MM.1S (cell line): ENCODE measurements at regions not wholly inside any gene's neighbourhood (a gene's known extent, or its start where the extent isn't known, plus 50 kb on each side); places are given as distances from the start of the nearest gene placed in this dataset.
A peak's percentile ranks its signal among the peaks of the same experiment; 100 is the strongest.

Source experiments
- DNase-seq: peaks from one replicate; pipeline ENCODE4 v3.0.0-alpha.2; 2015
- H2AFZ ChIP-seq: fragments of 300-600 bp; sonication (generic); 2 replicates; pipeline ENCODE4 v1.6.0; 2016; ENCODE audit warnings: antibody characterized with exemption, low read length
- H3F3A ChIP-seq: fragments of 300-600 bp; sonication (generic); 2 replicates; pipeline ENCODE4 v1.6.1; 2016; ENCODE audit warnings: mild to moderate bottlenecking, antibody characterized with exemption, low read length, moderate library complexity, mixed read lengths; ENCODE audit not compliant: insufficient read depth
- H3K27ac ChIP-seq: fragments of 300-600 bp; sonication (generic); 2 replicates; pipeline ENCODE4 v1.5.1; 2016; ENCODE audit warnings: mild to moderate bottlenecking, low read length
- H3K27me3 ChIP-seq: fragments of 300-600 bp; sonication (generic); replicated peaks from 2 replicates; pipeline ENCODE4 v1.6.0; 2016; ENCODE audit warnings: low read length; ENCODE audit not compliant: insufficient read depth
- H3K36me3 ChIP-seq: fragments of 300-600 bp; sonication (generic); replicated peaks from 2 replicates; pipeline ENCODE4 v1.6.1; 2016; ENCODE audit warnings: mild to moderate bottlenecking, low read length, mixed read lengths; ENCODE audit not compliant: insufficient read depth
- H3K4me1 ChIP-seq: fragments of 300-600 bp; sonication (generic); 2 replicates; pipeline ENCODE4 v1.6.1; 2016; ENCODE audit warnings: low read length, mixed read lengths
- H3K4me2 ChIP-seq: fragments of 300-600 bp; sonication (generic); 2 replicates; pipeline ENCODE4 v1.6.0; 2016; ENCODE audit warnings: low read depth, low read length
- H3K4me3 ChIP-seq: fragments of 300-600 bp; sonication (generic); 2 replicates; pipeline ENCODE4 v1.5.1; 2016; ENCODE audit warnings: low read length, mixed read lengths
- H3K79me2 ChIP-seq: fragments of 300-600 bp; sonication (generic); 2 replicates; pipeline ENCODE4 v1.6.1; 2016; ENCODE audit warnings: mixed run types, low read length, mixed read lengths
- H3K9ac ChIP-seq: fragments of 300-600 bp; sonication (generic); 2 replicates; pipeline ENCODE4 v1.6.1; 2016; ENCODE audit warnings: low read length, mixed read lengths
- H3K9me2 ChIP-seq: fragments of 300-600 bp; sonication (generic); replicated peaks from 2 replicates; pipeline ENCODE4 v1.6.1; 2016; ENCODE audit warnings: mild to moderate bottlenecking, low read length, mixed read lengths; ENCODE audit not compliant: insufficient read depth
- H3K9me3 ChIP-seq: fragments of 300-600 bp; sonication (generic); replicated peaks from 2 replicates; pipeline ENCODE4 v1.6.1; 2016; ENCODE audit warnings: mild to moderate bottlenecking, low read length, mixed read lengths; ENCODE audit not compliant: insufficient read depth
- H4K20me1 ChIP-seq: fragments of 300-600 bp; sonication (generic); 2 replicates; pipeline ENCODE4 v1.6.1; 2016; ENCODE audit warnings: mild to moderate bottlenecking, low read length, moderate library complexity, mixed read lengths; ENCODE audit not compliant: insufficient read depth
- CTCF ChIP-seq: fragments of 300-600 bp; sonication (generic); IDR thresholded peaks from 2 replicates; pipeline ENCODE4 v1.5.1; 2016; ENCODE audit warnings: antibody characterized with exemption, low read length, mixed read lengths
- EZH2 ChIP-seq: fragments of 300-600 bp; sonication (generic); optimal IDR thresholded peaks from 2 replicates; pipeline ENCODE3; 2017; ENCODE audit warnings: low read depth, mild to moderate bottlenecking, antibody characterized with exemption, low read length, mixed read lengths
- EZH2phosphoT487 ChIP-seq: fragments of 300-600 bp; sonication (generic); IDR thresholded peaks from 2 replicates; pipeline ENCODE4 v1.6.1; 2018; ENCODE audit warnings: antibody characterized with exemption, low read length

DNA sequence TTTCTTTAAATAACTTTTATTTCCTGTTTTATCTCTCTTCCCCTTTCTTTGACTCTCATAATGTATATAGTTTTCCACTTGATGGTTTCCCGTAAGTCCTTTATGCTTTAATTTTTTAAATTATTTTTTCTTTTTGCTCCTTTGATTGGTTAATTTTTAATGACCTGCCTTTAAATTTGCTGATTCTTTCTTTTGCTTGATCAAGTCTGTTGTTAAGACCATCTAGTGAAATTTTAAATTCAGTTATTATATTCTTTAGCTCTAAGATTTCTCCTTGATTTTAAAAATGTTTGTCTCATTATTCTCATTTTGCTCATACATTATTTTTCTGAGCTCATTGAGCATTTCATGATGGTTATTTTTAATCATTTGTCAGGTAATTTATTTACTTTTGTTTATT lies 718.6 kb downstream of the METTL15 start:
- no peak for DNase-seq
- H3K36me3 ChIP-seq = no peaks in the 10 kb centered on the region
- no peak overlapping the region for H3K9ac ChIP-seq
- no peak overlapping the region for H2AFZ ChIP-seq
- H3K9me2 ChIP-seq = no peaks in the 10 kb centered on the region
- peak overlapping the region; percentile 15; the same call in 1 of the 2 replicates for H3K4me2 ChIP-seq
- no peak overlapping the region for H3K4me3 ChIP-seq
- TF ChIP-seq EZH2 (no peak), EZH2phosphoT487 (no peak), CTCF (no peak)
- H3K27ac ChIP-seq = no peak overlapping the region
- H4K20me1 ChIP-seq = no peaks in the 10 kb centered on the region
- H3K79me2 ChIP-seq = no peaks in the 10 kb centered on the region
- no peaks in the 10 kb centered on the region for H3K4me1 ChIP-seq
- no peaks in the 10 kb centered on the region for H3F3A ChIP-seq
- no peaks in the 10 kb centered on the region for H3K27me3 ChIP-seq
- H3K9me3 ChIP-seq = no peaks in the 10 kb centered on the region

DNA sequence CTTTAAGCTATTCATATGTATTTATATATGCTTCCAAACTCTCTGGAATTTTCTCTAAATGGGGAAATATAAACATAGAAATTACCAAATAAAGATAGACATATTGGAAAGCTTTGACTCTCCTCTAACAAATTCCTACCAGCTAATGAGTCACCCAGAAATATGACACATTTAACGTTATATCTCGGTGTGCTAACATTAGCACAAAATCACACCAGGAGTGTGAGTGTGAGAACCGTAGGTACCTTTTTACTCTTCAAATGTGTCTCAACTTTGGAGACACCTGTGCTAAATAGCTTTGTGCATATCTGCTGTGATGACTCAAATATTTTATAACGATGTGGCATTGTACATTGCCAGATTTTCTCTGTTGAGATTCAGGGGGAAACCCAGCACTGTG lies 714.4 kb downstream of the METTL15 start:
- no peak for DNase-seq
- H3K27ac ChIP-seq = no peak overlapping the region
- no peaks in the 10 kb centered on the region for H4K20me1 ChIP-seq
- no peaks in the 10 kb centered on the region for H3F3A ChIP-seq
- H3K27me3 ChIP-seq = no peaks in the 10 kb centered on the region
- no peak overlapping the region for H3K9ac ChIP-seq
- H2AFZ ChIP-seq = no peak overlapping the region
- TF ChIP-seq CTCF = no peak
- TF ChIP-seq EZH2phosphoT487 = no peak
- no peaks in the 10 kb centered on the region for H3K79me2 ChIP-seq
- no peaks in the 10 kb centered on the region for H3K9me2 ChIP-seq
- H3K4me3 ChIP-seq = no peak overlapping the region
- no peaks in the 10 kb centered on the region for H3K4me1 ChIP-seq
- no peaks in the 10 kb centered on the region for H3K9me3 ChIP-seq
- H3K36me3 ChIP-seq = no peaks in the 10 kb centered on the region
- H3K4me2 ChIP-seq = no peak overlapping the region

- Histone ChIP-seq H3K79me2 (no peaks in the 10 kb centered on the region), H3K9ac (no peak overlapping the region), H3K27me3 (no peaks in the 10 kb centered on the region), H3K4me2 (no peak overlapping the region), H2AFZ (no peak overlapping the region), H3F3A (no peaks in the 10 kb centered on the region), H3K36me3 (no peaks in the 10 kb centered on the region), H3K27ac (no peak overlapping the region), H3K4me3 (no peak overlapping the region), H4K20me1 (no peaks in the 10 kb centered on the region), H3K9me2 (no peaks in the 10 kb centered on the region), H3K4me1 (no peaks in the 10 kb centered on the region), H3K9me3 (no peaks in the 10 kb centered on the region)
- no peak for DNase-seq
- no peak for TF ChIP-seq EZH2
- no peak for TF ChIP-seq CTCF
- TF ChIP-seq EZH2phosphoT487 = no peak
These were observed 712.3 kb downstream of the METTL15 start for GRCh38 chr11:28820296-28820989.
